ENCODE measurements at regions not wholly inside any gene's neighbourhood (a gene's known extent, or its start where the extent isn't known, plus 50 kb on each side); places are given as distances from the start of the nearest gene placed in this dataset.
"Not testable (repeated sequence)": the region's sequence is repeated elsewhere in the genome, so short reads cannot be mapped to it uniquely, and the experiment has no call there.

DNA sequence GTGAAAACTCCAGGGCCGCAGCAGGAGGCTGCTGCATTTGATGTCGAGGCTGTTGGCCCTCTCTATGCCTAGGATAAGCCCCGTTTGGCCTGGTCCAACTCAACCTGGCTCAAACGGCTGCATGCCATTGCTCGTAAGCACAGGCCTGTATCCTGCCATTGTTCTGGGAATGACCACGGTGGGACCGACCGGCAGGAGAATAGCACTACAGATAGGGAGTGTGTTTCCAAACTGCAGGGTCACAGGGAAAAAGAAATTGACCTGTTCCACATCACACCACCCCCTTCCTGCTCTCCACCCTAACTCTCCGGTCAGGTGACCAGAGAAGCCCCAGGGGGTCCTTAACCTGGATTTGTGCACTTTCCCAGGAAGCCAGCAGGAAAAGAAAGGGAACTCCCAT lies 278.7 kb upstream of the KLF4 start:
- Histone ChIP-seq H3K18ac (ENCODE audit: low read length) (no peak overlapping the region), H3K4me2 (ENCODE audit: low read length) (no peak overlapping the region), H4K12ac (ENCODE audit: low read depth, low read length) (no peak overlapping the region), H3K4ac (ENCODE audit: low read depth, low read length) (no peak overlapping the region), H3K4me1 (ENCODE audit: control insufficient read depth in 1 of 2, insufficient read depth in 2 of 2, low read length in 2 of 2) (no peaks in the 10 kb centered on the region), H2BK120ac (ENCODE audit: insufficient read depth, low read length, poor library complexity) (no peak overlapping the region), H3K27ac (ENCODE audit: low read depth, low read length) (no peak overlapping the region), H2AFZ (ENCODE audit: insufficient read depth, low read length, poor library complexity) (no peak overlapping the region), H2BK12ac (ENCODE audit: low read length) (no peak overlapping the region), H3K14ac (ENCODE audit: low read length) (no peak overlapping the region), H3K79me2 (ENCODE audit: control insufficient read depth, insufficient read depth, low read length, poor library complexity) (no peaks in the 10 kb centered on the region), H3K9ac (ENCODE audit: low read length) (no peak overlapping the region), H4K91ac (ENCODE audit: low read depth, low read length) (no peak overlapping the region), H3K27me3 (ENCODE audit: insufficient read depth, low read length) (no peaks in the 10 kb centered on the region), H3K4me3 (ENCODE audit: low read depth, low read length) (no peak overlapping the region), H4K8ac (ENCODE audit: low read depth, low read length) (no peak overlapping the region), H2AK5ac (ENCODE audit: low read length) (no peak overlapping the region), H3K36me3 (ENCODE audit: control insufficient read depth in 1 of 2, insufficient read depth in 2 of 2, low read length in 2 of 2) (no peaks in the 10 kb centered on the region), H3K79me1 (ENCODE audit: low read length) (no peaks in the 10 kb centered on the region), H3K23ac (ENCODE audit: low read length) (no peak overlapping the region), H2BK5ac (ENCODE audit: low read depth, low read length, poor library complexity) (no peak overlapping the region), H3K9me3 (ENCODE audit: insufficient read depth, low read depth, low read length) (peaks cover 6% of the 10 kb centered on the region)
- DNase-seq, result no peak
- no CpG with 5 or more reads among the region's 9 CpGs for WGBS (ENCODE audit: extremely low coverage, insufficient coverage, insufficient read length)

DNA sequence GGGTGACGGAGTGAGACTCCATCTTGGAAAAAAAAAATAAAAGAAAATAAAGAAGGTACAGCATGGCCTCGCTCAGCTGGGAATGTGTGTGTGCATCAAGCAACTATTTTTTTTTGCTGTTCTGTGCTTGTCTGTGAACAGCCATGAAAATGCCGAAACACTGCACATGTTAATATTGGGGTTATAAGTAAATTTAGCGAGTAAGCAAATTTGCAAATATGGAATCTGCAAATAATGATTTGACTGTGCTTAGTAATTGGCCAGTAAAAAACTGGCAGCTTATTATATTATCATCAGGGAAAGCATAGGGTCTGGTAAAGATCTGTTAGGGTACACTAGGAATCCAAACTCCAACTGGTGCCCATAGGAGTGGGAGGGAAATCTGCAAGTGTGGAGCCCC lies 278.1 kb upstream of the KLF4 start:
- no peaks in the 10 kb centered on the region for H3K27me3 ChIP-seq (ENCODE audit: insufficient read depth, low read length)
- no peak overlapping the region for H2BK120ac ChIP-seq (ENCODE audit: insufficient read depth, low read length, poor library complexity)
- no peaks in the 10 kb centered on the region for H3K4me1 ChIP-seq (ENCODE audit: control insufficient read depth in 1 of 2, insufficient read depth in 2 of 2, low read length in 2 of 2)
- H3K36me3 ChIP-seq (ENCODE audit: control insufficient read depth in 1 of 2, insufficient read depth in 2 of 2, low read length in 2 of 2), result no peaks in the 10 kb centered on the region
- no peak overlapping the region for H2BK12ac ChIP-seq (ENCODE audit: low read length)
- H3K4ac ChIP-seq (ENCODE audit: low read depth, low read length), result no peak overlapping the region
- H3K79me2 ChIP-seq (ENCODE audit: control insufficient read depth, insufficient read depth, low read length, poor library complexity), result no peaks in the 10 kb centered on the region
- no peak overlapping the region for H3K4me3 ChIP-seq (ENCODE audit: low read depth, low read length)
- H3K4me2 ChIP-seq (ENCODE audit: low read length), result no peak overlapping the region
- no peak overlapping the region for H3K18ac ChIP-seq (ENCODE audit: low read length)
- no CpG with 5 or more reads among the region's 4 CpGs for WGBS (ENCODE audit: extremely low coverage, insufficient coverage, insufficient read length)
- peaks cover under 1% of the 10 kb centered on the region for H3K9me3 ChIP-seq (ENCODE audit: insufficient read depth, low read depth, low read length)
- no peak overlapping the region for H3K14ac ChIP-seq (ENCODE audit: low read length)
- H2AFZ ChIP-seq (ENCODE audit: insufficient read depth, low read length, poor library complexity), result no peak overlapping the region
- H2AK5ac ChIP-seq (ENCODE audit: low read length), result no peak overlapping the region
- H4K91ac ChIP-seq (ENCODE audit: low read depth, low read length), result no peak overlapping the region
- no peak for DNase-seq
- no peak overlapping the region for H3K27ac ChIP-seq (ENCODE audit: low read depth, low read length)
- no peak overlapping the region for H4K8ac ChIP-seq (ENCODE audit: low read depth, low read length)
- H4K12ac ChIP-seq (ENCODE audit: low read depth, low read length), result no peak overlapping the region
- no peak overlapping the region for H3K23ac ChIP-seq (ENCODE audit: low read length)
- H3K79me1 ChIP-seq (ENCODE audit: low read length), result no peaks in the 10 kb centered on the region
- no peak overlapping the region for H2BK5ac ChIP-seq (ENCODE audit: low read depth, low read length, poor library complexity)
- no peak overlapping the region for H3K9ac ChIP-seq (ENCODE audit: low read length)

DNA sequence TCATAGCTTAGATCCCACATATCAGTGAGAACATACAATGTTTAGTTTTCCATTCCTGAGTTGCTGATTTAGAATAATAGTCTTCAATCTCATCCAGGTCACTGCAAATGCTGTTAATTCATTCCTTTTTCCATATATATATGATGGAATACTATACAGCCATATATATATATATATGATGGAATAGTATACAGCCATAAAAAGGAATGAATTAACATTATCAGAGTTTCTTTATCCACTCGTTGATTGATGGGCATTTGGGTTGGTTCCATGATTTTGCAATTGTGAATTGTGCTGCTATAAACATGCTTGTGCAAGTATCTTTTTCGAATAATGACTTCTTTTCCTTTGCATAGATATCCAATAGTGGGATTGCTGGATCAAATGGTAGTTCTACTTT lies 273.9 kb upstream of the KLF4 start:
- not testable (repeated sequence) for H3K4me1 ChIP-seq (ENCODE audit: control insufficient read depth in 1 of 2, insufficient read depth in 2 of 2, low read length in 2 of 2); H3K79me2 ChIP-seq (ENCODE audit: control insufficient read depth, insufficient read depth, low read length, poor library complexity); H2BK12ac ChIP-seq (ENCODE audit: low read length); H4K91ac ChIP-seq (ENCODE audit: low read depth, low read length); H3K14ac ChIP-seq (ENCODE audit: low read length); H4K12ac ChIP-seq (ENCODE audit: low read depth, low read length); H4K8ac ChIP-seq (ENCODE audit: low read depth, low read length); H3K4me3 ChIP-seq (ENCODE audit: low read depth, low read length); H2BK120ac ChIP-seq (ENCODE audit: insufficient read depth, low read length, poor library complexity); H3K36me3 ChIP-seq (ENCODE audit: control insufficient read depth in 1 of 2, insufficient read depth in 2 of 2, low read length in 2 of 2); H3K4me2 ChIP-seq (ENCODE audit: low read length); H3K9me3 ChIP-seq (ENCODE audit: insufficient read depth, low read depth, low read length); H3K79me1 ChIP-seq (ENCODE audit: low read length); H3K4ac ChIP-seq (ENCODE audit: low read depth, low read length); H3K23ac ChIP-seq (ENCODE audit: low read length); H3K9ac ChIP-seq (ENCODE audit: low read length); H2AFZ ChIP-seq (ENCODE audit: insufficient read depth, low read length, poor library complexity); H3K18ac ChIP-seq (ENCODE audit: low read length); H2AK5ac ChIP-seq (ENCODE audit: low read length); H3K27me3 ChIP-seq (ENCODE audit: insufficient read depth, low read length); DNase-seq; H3K27ac ChIP-seq (ENCODE audit: low read depth, low read length); H2BK5ac ChIP-seq (ENCODE audit: low read depth, low read length, poor library complexity)
- WGBS (ENCODE audit: extremely low coverage, insufficient coverage, insufficient read length), result no CpG with 5 or more reads among the region's 2 CpGs

DNA sequence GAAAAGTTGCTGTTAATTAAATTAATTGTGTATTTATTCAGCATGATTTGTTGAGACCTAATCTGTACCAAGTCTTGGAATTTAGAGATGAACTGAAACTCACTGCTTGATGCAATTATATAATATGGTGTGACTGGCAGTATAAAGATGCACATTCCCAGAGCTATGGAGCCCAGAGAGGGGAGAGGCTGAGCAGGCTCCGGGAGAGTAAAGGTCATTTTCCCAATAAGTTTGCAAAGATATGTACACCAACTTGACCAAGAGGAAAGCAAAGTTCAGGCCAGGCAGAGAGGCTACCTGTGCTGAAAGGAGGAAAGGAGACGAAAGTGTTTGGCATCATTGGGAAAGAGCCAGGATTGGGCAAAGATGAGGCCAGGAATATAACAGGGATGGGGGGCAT lies 271.7 kb upstream of the KLF4 start:
- WGBS (ENCODE audit: extremely low coverage, insufficient coverage, insufficient read length), result no CpG with 5 or more reads among the region's 2 CpGs
- H4K8ac ChIP-seq (ENCODE audit: low read depth, low read length), result no peak overlapping the region

More for the DNA sequence above, 271.7 kb upstream of the KLF4 start:
- no peak overlapping the region for H3K27ac ChIP-seq (ENCODE audit: low read depth, low read length)
- no peak overlapping the region for H3K23ac ChIP-seq (ENCODE audit: low read length)
- H3K14ac ChIP-seq (ENCODE audit: low read length), result no peak overlapping the region
- H3K79me2 ChIP-seq (ENCODE audit: control insufficient read depth, insufficient read depth, low read length, poor library complexity), result no peaks in the 10 kb centered on the region
- no peak overlapping the region for H2AK5ac ChIP-seq (ENCODE audit: low read length)
- no peak overlapping the region for H2BK120ac ChIP-seq (ENCODE audit: insufficient read depth, low read length, poor library complexity)
- no peak overlapping the region for H3K18ac ChIP-seq (ENCODE audit: low read length)
- H4K12ac ChIP-seq (ENCODE audit: low read depth, low read length), result no peak overlapping the region
- no peaks in the 10 kb centered on the region for H3K27me3 ChIP-seq (ENCODE audit: insufficient read depth, low read length)
- no peak overlapping the region for H3K4ac ChIP-seq (ENCODE audit: low read depth, low read length)
- no peak overlapping the region for H2AFZ ChIP-seq (ENCODE audit: insufficient read depth, low read length, poor library complexity)
- H3K9ac ChIP-seq (ENCODE audit: low read length), result no peak overlapping the region
- no peak for DNase-seq
- no peak overlapping the region for H2BK5ac ChIP-seq (ENCODE audit: low read depth, low read length, poor library complexity)
- H3K4me1 ChIP-seq (ENCODE audit: control insufficient read depth in 1 of 2, insufficient read depth in 2 of 2, low read length in 2 of 2), result no peaks in the 10 kb centered on the region
- H3K4me2 ChIP-seq (ENCODE audit: low read length), result no peak overlapping the region
- no peak overlapping the region for H4K91ac ChIP-seq (ENCODE audit: low read depth, low read length)
- H2BK12ac ChIP-seq (ENCODE audit: low read length), result no peak overlapping the region
- no peak overlapping the region for H3K4me3 ChIP-seq (ENCODE audit: low read depth, low read length)
- H3K79me1 ChIP-seq (ENCODE audit: low read length), result no peaks in the 10 kb centered on the region
- no peaks in the 10 kb centered on the region for H3K9me3 ChIP-seq (ENCODE audit: insufficient read depth, low read depth, low read length)
- no peaks in the 10 kb centered on the region for H3K36me3 ChIP-seq (ENCODE audit: control insufficient read depth in 1 of 2, insufficient read depth in 2 of 2, low read length in 2 of 2)
